ENCODE measurements at regions not wholly inside any gene's neighbourhood (a gene's known extent, or its start where the extent isn't known, plus 50 kb on each side); places are given as distances from the start of the nearest gene placed in this dataset.

- ChIA-PET CTCF (no interaction called here), POLR2A (no interaction called here)
- Histone ChIP-seq H3K4me1 (ENCODE audit: control insufficient read depth, insufficient read depth, low read length) (no peaks in the 10 kb centered on the region), H3K9me3 (ENCODE audit: control insufficient read depth, insufficient read depth, low read depth, low read length) (no peaks in the 10 kb centered on the region), H3K36me3 (ENCODE audit: control insufficient read depth in 2 of 2, insufficient read depth in 1 of 2, low read length in 2 of 2) (no peaks in the 10 kb centered on the region), H3K27ac (ENCODE audit: extremely low read depth, low read depth, low read length) (no peak overlapping the region), H3K4me3 (ENCODE audit: low read depth, low read length) (no peak overlapping the region)
- TF ChIP-seq, protein P1, sequence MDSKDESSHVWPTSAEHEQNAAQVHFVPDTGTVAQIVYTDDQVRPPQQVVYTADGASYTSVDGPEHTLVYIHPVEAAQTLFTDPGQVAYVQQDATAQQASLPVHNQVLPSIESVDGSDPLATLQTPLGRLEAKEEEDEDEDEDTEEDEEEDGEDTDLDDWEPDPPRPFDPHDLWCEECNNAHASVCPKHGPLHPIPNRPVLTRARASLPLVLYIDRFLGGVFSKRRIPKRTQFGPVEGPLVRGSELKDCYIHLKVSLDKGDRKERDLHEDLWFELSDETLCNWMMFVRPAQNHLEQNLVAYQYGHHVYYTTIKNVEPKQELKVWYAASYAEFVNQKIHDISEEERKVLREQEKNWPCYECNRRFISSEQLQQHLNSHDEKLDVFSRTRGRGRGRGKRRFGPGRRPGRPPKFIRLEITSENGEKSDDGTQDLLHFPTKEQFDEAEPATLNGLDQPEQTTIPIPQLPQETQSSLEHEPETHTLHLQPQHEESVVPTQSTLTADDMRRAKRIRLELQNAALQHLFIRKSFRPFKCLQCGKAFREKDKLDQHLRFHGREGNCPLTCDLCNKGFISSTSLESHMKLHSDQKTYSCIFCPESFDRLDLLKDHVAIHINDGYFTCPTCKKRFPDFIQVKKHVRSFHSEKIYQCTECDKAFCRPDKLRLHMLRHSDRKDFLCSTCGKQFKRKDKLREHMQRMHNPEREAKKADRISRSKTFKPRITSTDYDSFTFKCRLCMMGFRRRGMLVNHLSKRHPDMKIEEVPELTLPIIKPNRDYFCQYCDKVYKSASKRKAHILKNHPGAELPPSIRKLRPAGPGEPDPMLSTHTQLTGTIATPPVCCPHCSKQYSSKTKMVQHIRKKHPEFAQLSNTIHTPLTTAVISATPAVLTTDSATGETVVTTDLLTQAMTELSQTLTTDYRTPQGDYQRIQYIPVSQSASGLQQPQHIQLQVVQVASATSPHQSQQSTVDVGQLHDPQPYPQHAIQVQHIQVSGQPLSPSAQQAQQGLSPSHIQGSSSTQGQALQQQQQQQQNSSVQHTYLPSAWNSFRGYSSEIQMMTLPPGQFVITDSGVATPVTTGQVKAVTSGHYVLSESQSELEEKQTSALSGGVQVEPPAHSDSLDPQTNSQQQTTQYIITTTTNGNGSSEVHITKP (tag by site-specific recombination; IDR thresholded peaks at IDR 0.05) = no peak
- TF ChIP-seq ZNF645 (tag by site-specific recombination; IDR thresholded peaks at IDR 0.05) (no peak), TRIM28 (IDR thresholded peaks at IDR 0.05; ENCODE audit: borderline replicate concordance, low read length) (no peak), ZNF48 (tag by site-specific recombination; IDR thresholded peaks at IDR 0.05) (no peak), ZNF514 (tag by site-specific recombination; IDR thresholded peaks at IDR 0.05) (no peak), ZNF624 (tag by site-specific recombination; IDR thresholded peaks at IDR 0.05) (no peak), ZNF629 (tag by site-specific recombination; IDR thresholded peaks at IDR 0.05) (no peak), SP3 (tag by site-specific recombination; IDR thresholded peaks at IDR 0.05) (no peak), ZBTB1 (tag by site-specific recombination; IDR thresholded peaks at IDR 0.05) (no peak), ZNF112 (tag by site-specific recombination; IDR thresholded peaks at IDR 0.05) (no peak), ZNF146 (tag by site-specific recombination; IDR thresholded peaks at IDR 0.05) (no peak), ZNF510 (tag by site-specific recombination; IDR thresholded peaks at IDR 0.05; ENCODE audit: insufficient replicate concordance) (no peak), ZNF366 (tag by site-specific recombination; conservative IDR thresholded peaks at IDR 0.05) (no peak), ZNF140 (tag by site-specific recombination; IDR thresholded peaks at IDR 0.05) (no peak), ZNF580 (tag by site-specific recombination; IDR thresholded peaks at IDR 0.05) (no peak)
- TF ChIP-seq, protein P2, sequence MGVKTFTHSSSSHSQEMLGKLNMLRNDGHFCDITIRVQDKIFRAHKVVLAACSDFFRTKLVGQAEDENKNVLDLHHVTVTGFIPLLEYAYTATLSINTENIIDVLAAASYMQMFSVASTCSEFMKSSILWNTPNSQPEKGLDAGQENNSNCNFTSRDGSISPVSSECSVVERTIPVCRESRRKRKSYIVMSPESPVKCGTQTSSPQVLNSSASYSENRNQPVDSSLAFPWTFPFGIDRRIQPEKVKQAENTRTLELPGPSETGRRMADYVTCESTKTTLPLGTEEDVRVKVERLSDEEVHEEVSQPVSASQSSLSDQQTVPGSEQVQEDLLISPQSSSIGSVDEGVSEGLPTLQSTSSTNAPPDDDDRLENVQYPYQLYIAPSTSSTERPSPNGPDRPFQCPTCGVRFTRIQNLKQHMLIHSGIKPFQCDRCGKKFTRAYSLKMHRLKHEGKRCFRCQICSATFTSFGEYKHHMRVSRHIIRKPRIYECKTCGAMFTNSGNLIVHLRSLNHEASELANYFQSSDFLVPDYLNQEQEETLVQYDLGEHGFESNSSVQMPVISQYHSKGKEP (tag by site-specific recombination; IDR thresholded peaks at IDR 0.05) = no peak
- TF ChIP-seq, protein P3, sequence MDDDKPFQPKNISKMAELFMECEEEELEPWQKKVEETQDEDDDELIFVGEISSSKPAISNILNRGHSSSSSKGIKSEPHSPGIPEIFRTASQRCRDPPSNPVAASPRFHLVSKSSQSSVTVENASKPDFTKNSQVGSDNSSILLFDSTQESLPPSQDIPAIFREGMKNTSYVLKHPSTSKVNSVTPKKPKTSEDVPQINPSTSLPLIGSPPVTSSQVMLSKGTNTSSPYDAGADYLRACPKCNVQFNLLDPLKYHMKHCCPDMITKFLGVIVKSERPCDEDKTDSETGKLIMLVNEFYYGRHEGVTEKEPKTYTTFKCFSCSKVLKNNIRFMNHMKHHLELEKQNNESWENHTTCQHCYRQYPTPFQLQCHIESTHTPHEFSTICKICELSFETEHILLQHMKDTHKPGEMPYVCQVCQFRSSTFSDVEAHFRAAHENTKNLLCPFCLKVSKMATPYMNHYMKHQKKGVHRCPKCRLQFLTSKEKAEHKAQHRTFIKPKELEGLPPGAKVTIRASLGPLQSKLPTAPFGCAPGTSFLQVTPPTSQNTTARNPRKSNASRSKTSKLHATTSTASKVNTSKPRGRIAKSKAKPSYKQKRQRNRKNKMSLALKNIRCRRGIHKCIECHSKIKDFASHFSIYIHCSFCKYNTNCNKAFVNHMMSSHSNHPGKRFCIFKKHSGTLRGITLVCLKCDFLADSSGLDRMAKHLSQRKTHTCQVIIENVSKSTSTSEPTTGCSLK (tag by site-specific recombination; IDR thresholded peaks at IDR 0.05) = no peak
Measured at GRCh38 chr6:167429353-167429752, 104.5 kb downstream of the TTLL2 start.

GRCh38 chr6:167435209-167435728, 110.4 kb downstream of the TTLL2 start:
- Histone ChIP-seq H3K4me3 (ENCODE audit: low read depth, low read length) (no peak overlapping the region), H3K9me3 (ENCODE audit: control insufficient read depth, insufficient read depth, low read depth, low read length) (no peaks in the 10 kb centered on the region), H3K4me1 (ENCODE audit: control insufficient read depth, insufficient read depth, low read length) (no peaks in the 10 kb centered on the region), H3K36me3 (ENCODE audit: control insufficient read depth in 2 of 2, insufficient read depth in 1 of 2, low read length in 2 of 2) (no peaks in the 10 kb centered on the region), H3K27ac (ENCODE audit: extremely low read depth, low read depth, low read length) (no peak overlapping the region)
- POLR2A ChIA-PET = no interaction called here
- CTCF ChIA-PET = no interaction called here
- TF ChIP-seq ZNF416 (tag by site-specific recombination; IDR thresholded peaks at IDR 0.05) = no peak
- no peak for TF ChIP-seq RBAK (tag by site-specific recombination; IDR thresholded peaks at IDR 0.05)
- no peak for TF ChIP-seq ZSCAN5A (tag by site-specific recombination; IDR thresholded peaks at IDR 0.05)
- no peak for TF ChIP-seq ZNF585B (tag by site-specific recombination; IDR thresholded peaks at IDR 0.05)

Data from HEK293 (cell line).